OCI-LY1 (cell line): ENCODE measurements at regions not wholly inside any gene's neighbourhood (a gene's known extent, or its start where the extent isn't known, plus 50 kb on each side); places are given as distances from the start of the nearest gene placed in this dataset.

Experiments used
- H2AFZ ChIP-seq: fragments of 200-600 bp; sonication (generic), shearing (Covaris generic); 2 replicates; pipeline ENCODE4 v1.6.0; 2014; ENCODE audit warnings: antibody characterized with exemption, mild to moderate bottlenecking, low read length
- H3F3A ChIP-seq: fragments of 200-600 bp; sonication (generic), shearing (Covaris generic); 2 replicates; pipeline ENCODE4 v1.6.0; 2014; ENCODE audit warnings: mild to moderate bottlenecking, antibody characterized with exemption, low read length, moderate library complexity; ENCODE audit not compliant: insufficient read depth
- H3K27ac ChIP-seq: fragments of 200-600 bp; sonication (generic); 2 replicates; pipeline ENCODE4 v1.5.1; 2014; ENCODE audit warnings: low read length, mixed run types, mild to moderate bottlenecking, low read depth; ENCODE audit not compliant: poor library complexity, severe bottlenecking
- H3K27me3 ChIP-seq: fragments of 200-600 bp; sonication (generic); 2 replicates; pipeline ENCODE4 v1.6.0; 2014; ENCODE audit warnings: antibody characterized with exemption, mild to moderate bottlenecking, low read length, moderate library complexity; ENCODE audit not compliant: insufficient read depth
- H3K36me3 ChIP-seq: fragments of 200-600 bp; sonication (generic); 2 replicates; pipeline ENCODE4 v1.6.1; 2014; ENCODE audit warnings: mild to moderate bottlenecking, antibody characterized with exemption, low read length, moderate library complexity, mixed read lengths; ENCODE audit not compliant: insufficient read depth
- H3K4me1 ChIP-seq: fragments of 200-600 bp; sonication (generic); 2 replicates; pipeline ENCODE4 v1.5.1; 2014; ENCODE audit warnings: mild to moderate bottlenecking, low read length, moderate library complexity; ENCODE audit not compliant: insufficient read depth, severe bottlenecking
- H3K4me2 ChIP-seq: fragments of 200-600 bp; sonication (generic), shearing (Covaris generic); 2 replicates; pipeline ENCODE4 v1.6.1; 2014; ENCODE audit warnings: low read length
- H3K4me3 ChIP-seq: fragments of 200-600 bp; sonication (generic); 2 replicates; pipeline ENCODE4 v1.5.1; 2014; ENCODE audit warnings: low read length, low read depth, mild to moderate bottlenecking, mixed read lengths; ENCODE audit not compliant: poor library complexity, severe bottlenecking
- H3K79me2 ChIP-seq: fragments of 200-600 bp; shearing (Covaris generic); 2 replicates; pipeline ENCODE4 v1.6.1; 2016; ENCODE audit warnings: mixed run types, low read length, mixed read lengths; ENCODE audit not compliant: insufficient read depth
- H3K9ac ChIP-seq: fragments of 200-600 bp; sonication (generic), shearing (Covaris generic); 2 replicates; pipeline ENCODE4 v1.6.1; 2014; ENCODE audit warnings: mild to moderate bottlenecking, low read length, mixed read lengths
- H3K9me2 ChIP-seq: fragments of 200-600 bp; sonication (generic), shearing (Covaris generic); 2 replicates; pipeline ENCODE4 v1.6.1; 2014; ENCODE audit warnings: low read depth, mild to moderate bottlenecking, low read length, mixed read lengths
- H3K9me3 ChIP-seq: fragments of 200-600 bp; shearing (Covaris generic); 2 replicates; pipeline ENCODE4 v1.6.1; 2014; ENCODE audit warnings: low read length, mixed read lengths
- H4K20me1 ChIP-seq: fragments of 200-600 bp; sonication (generic), shearing (Covaris generic); 2 replicates; pipeline ENCODE4 v1.6.0; 2016; ENCODE audit warnings: mild to moderate bottlenecking, low read length; ENCODE audit not compliant: insufficient read depth
- EZH2 ChIP-seq: fragments of 200-600 bp; sonication (generic), shearing (Covaris generic); IDR thresholded peaks from 2 replicates; pipeline ENCODE4 v1.8.0; 2017; ENCODE audit warnings: borderline replicate concordance, mixed run types, mild to moderate bottlenecking, antibody characterized with exemption, low read length, moderate library complexity, mixed read lengths
- TF ChIP-seq, protein P1 (sequence below): fragments of 200-600 bp; sonication (generic), shearing (Covaris generic); IDR thresholded peaks from 2 replicates; pipeline ENCODE4 v1.5.1; 2017; ENCODE audit warnings: mild to moderate bottlenecking, antibody characterized with exemption, low read length, moderate library complexity, mixed read lengths

DNA sequence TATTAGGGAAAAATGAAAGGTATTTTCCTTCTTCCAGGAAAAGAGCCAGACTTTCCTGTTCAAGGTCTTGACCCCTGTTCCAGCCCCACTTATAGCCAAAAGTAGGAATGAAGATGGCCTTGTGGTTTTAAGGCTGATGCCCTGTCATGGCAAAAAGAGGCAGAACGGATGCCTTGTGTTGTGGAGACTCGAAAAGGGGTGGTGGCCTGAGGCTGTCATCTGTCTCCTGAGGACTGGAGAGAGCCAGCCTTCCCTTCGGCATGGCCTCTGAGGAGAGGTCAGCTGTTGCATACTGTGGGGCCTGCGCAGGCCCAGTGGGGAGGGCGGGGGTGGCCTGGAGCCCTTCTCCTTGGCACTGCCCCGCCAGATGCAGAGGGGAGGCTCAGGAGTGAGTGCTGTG, 166.0 kb upstream of the EEPD1 start:
- Histone ChIP-seq H3K9me2 (no peaks in the 10 kb centered on the region), H3K9ac (no peak overlapping the region), H3K4me1 (no peaks in the 10 kb centered on the region), H3K79me2 (no peaks in the 10 kb centered on the region), H3K4me2 (no peak overlapping the region), H3K4me3 (no peak overlapping the region), H3K36me3 (no peaks in the 10 kb centered on the region), H2AFZ (no peak overlapping the region), H3K27ac (no peak overlapping the region), H4K20me1 (no peaks in the 10 kb centered on the region), H3K9me3 (no peaks in the 10 kb centered on the region), H3K27me3 (peaks cover 11% of the 10 kb centered on the region; the same call in 1 of the 2 replicates), H3F3A (no peaks in the 10 kb centered on the region)
- TF ChIP-seq, protein P1, sequence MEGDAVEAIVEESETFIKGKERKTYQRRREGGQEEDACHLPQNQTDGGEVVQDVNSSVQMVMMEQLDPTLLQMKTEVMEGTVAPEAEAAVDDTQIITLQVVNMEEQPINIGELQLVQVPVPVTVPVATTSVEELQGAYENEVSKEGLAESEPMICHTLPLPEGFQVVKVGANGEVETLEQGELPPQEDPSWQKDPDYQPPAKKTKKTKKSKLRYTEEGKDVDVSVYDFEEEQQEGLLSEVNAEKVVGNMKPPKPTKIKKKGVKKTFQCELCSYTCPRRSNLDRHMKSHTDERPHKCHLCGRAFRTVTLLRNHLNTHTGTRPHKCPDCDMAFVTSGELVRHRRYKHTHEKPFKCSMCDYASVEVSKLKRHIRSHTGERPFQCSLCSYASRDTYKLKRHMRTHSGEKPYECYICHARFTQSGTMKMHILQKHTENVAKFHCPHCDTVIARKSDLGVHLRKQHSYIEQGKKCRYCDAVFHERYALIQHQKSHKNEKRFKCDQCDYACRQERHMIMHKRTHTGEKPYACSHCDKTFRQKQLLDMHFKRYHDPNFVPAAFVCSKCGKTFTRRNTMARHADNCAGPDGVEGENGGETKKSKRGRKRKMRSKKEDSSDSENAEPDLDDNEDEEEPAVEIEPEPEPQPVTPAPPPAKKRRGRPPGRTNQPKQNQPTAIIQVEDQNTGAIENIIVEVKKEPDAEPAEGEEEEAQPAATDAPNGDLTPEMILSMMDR: no peak
- TF ChIP-seq EZH2: no peak

DNA sequence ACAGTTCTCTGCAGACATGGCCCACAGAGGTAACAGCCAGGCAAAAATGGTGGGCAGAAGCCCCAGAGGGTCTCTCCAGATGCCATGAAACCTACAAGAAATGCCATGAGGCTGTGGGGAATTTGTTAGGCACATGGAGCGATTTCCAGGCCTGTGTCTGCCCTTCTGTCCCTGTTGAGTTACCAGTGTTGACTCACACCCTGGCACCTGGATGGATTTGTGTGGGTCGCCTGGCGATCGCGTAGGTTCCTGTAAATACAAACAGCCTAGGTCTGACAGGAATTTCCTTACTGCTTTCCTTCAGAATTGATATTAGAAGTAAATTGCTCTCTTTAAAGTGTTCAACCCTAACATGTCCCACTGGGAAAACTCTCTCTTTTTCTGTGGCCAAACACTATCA, 164.9 kb upstream of the EEPD1 start:
- Histone ChIP-seq H4K20me1 (no peaks in the 10 kb centered on the region), H3K9me2 (no peaks in the 10 kb centered on the region), H3K4me1 (no peaks in the 10 kb centered on the region), H3K36me3 (no peaks in the 10 kb centered on the region), H3K4me2 (no peak overlapping the region), H3K79me2 (no peaks in the 10 kb centered on the region), H3K27ac (no peak overlapping the region), H3K9ac (no peak overlapping the region), H3K27me3 (peaks cover 5% of the 10 kb centered on the region; the same call in 1 of the 2 replicates), H2AFZ (no peak overlapping the region), H3F3A (no peaks in the 10 kb centered on the region), H3K4me3 (no peak overlapping the region), H3K9me3 (no peaks in the 10 kb centered on the region)
- TF ChIP-seq, protein P1: no peak
- no peak for TF ChIP-seq EZH2

DNA sequence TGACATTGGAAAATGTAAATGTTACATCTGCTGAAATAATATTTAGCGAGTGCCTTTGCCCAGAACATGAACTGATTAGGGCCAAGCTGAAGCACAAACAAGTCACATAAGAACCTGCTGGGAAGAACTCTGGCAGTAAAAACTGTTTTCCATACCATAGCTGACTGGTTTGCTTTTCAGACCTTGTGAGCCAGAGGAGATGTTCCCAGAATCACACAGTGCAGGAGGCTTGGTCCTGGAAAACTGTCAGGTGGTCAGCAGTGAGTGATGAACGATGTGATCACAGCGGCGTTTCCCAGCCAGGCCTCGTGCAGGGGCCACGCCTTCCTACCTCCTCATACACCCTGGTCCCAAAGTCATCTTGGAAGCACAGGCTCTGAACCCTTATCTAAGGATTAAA, 164.2 kb upstream of the EEPD1 start:
- Histone ChIP-seq H3K27ac (no peak overlapping the region), H3K9me2 (no peaks in the 10 kb centered on the region), H3K36me3 (no peaks in the 10 kb centered on the region), H3K4me3 (no peak overlapping the region), H3F3A (no peaks in the 10 kb centered on the region), H3K9ac (no peak overlapping the region), H3K4me2 (no peak overlapping the region), H4K20me1 (no peaks in the 10 kb centered on the region), H2AFZ (no peak overlapping the region), H3K79me2 (no peaks in the 10 kb centered on the region), H3K27me3 (peaks cover 5% of the 10 kb centered on the region; the same call in 1 of the 2 replicates), H3K9me3 (no peaks in the 10 kb centered on the region), H3K4me1 (no peaks in the 10 kb centered on the region)
- no peak for TF ChIP-seq EZH2
- TF ChIP-seq, protein P1: no peak
